ENCODE measurements at regions not wholly inside any gene's neighbourhood (a gene's known extent, or its start where the extent isn't known, plus 50 kb on each side); places are given as distances from the start of the nearest gene placed in this dataset.

- H3K4me1 ChIP-seq (ENCODE audit: control insufficient read depth, insufficient read depth, low read length), result no peaks in the 10 kb centered on the region
- DNase-seq, result no peak
- Mint-ChIP-seq H3K27ac (no peak overlapping the region), H3K4me1 (no peaks in the 10 kb centered on the region), H3K36me3 (ENCODE audit: low read depth) (no peaks in the 10 kb centered on the region), H3K4me3 (no peak overlapping the region), H3K27me3 (ENCODE audit: insufficient read depth) (no peaks in the 10 kb centered on the region), H3K9me3 (peaks cover 1% of the 10 kb centered on the region)
- H3K27me3 ChIP-seq (ENCODE audit: control insufficient read depth, insufficient read depth, low read length, poor library complexity, severe bottlenecking), result no peaks in the 10 kb centered on the region
- H3K36me3 ChIP-seq (ENCODE audit: control insufficient read depth, insufficient read depth, low read length), result no peaks in the 10 kb centered on the region
- no peak overlapping the region for H3K27ac ChIP-seq (ENCODE audit: low read depth, low read length)
- H3K9ac ChIP-seq (ENCODE audit: extremely low read depth, low read length, poor library complexity, severe bottlenecking), result no peak overlapping the region
- H3K9me3 ChIP-seq (ENCODE audit: control insufficient read depth, low read length), result no peaks in the 10 kb centered on the region
- H3K4me3 ChIP-seq (ENCODE audit: low read length), result no peak overlapping the region
- no peak for TF ChIP-seq CTCF (conservative IDR thresholded peaks at IDR 0.05)
Measured at GRCh38 chr11:69351460-69351859, 57.5 kb downstream of the MYEOV start.

- H3K36me3 ChIP-seq (ENCODE audit: control insufficient read depth, insufficient read depth, low read length), result no peaks in the 10 kb centered on the region
- no peak overlapping the region for H3K27ac ChIP-seq (ENCODE audit: low read depth, low read length)
- Mint-ChIP-seq H3K9me3 (peaks cover 1% of the 10 kb centered on the region), H3K4me1 (no peaks in the 10 kb centered on the region), H3K27ac (no peak overlapping the region), H3K36me3 (ENCODE audit: low read depth) (no peaks in the 10 kb centered on the region), H3K27me3 (ENCODE audit: insufficient read depth) (no peaks in the 10 kb centered on the region), H3K4me3 (no peak overlapping the region)
- WGBS, 2 experiments (ENCODE audit: insufficient coverage in 1 of 2, insufficient read length in 1 of 2), result 93 to 100% methylated on average over 1 to 2 of the region's 2 CpGs
- H3K27me3 ChIP-seq (ENCODE audit: control insufficient read depth, insufficient read depth, low read length, poor library complexity, severe bottlenecking), result no peaks in the 10 kb centered on the region
- peak; percentile 38 for DNase-seq
- H3K4me3 ChIP-seq (ENCODE audit: low read length), result no peak overlapping the region
- no peaks in the 10 kb centered on the region for H3K9me3 ChIP-seq (ENCODE audit: control insufficient read depth, low read length)
- no peaks in the 10 kb centered on the region for H3K4me1 ChIP-seq (ENCODE audit: control insufficient read depth, insufficient read depth, low read length)
- H3K9ac ChIP-seq (ENCODE audit: extremely low read depth, low read length, poor library complexity, severe bottlenecking), result no peak overlapping the region
- TF ChIP-seq CTCF (conservative IDR thresholded peaks at IDR 0.05), result no peak
Measured at GRCh38 chr11:69352166-69352565, 58.2 kb downstream of the MYEOV start.

- 54 to 70% methylated on average over 2 of the region's 2 CpGs for WGBS, 2 experiments (ENCODE audit: insufficient coverage in 1 of 2, insufficient read length in 1 of 2)
- no peak overlapping the region for H3K9ac ChIP-seq (ENCODE audit: extremely low read depth, low read length, poor library complexity, severe bottlenecking)
Measured at GRCh38 chr11:69352715-69353319, 58.9 kb downstream of the MYEOV start.

More at GRCh38 chr11:69352715-69353319, 58.9 kb downstream of the MYEOV start:
- no peak overlapping the region for H3K4me3 ChIP-seq (ENCODE audit: low read length)
- no peaks in the 10 kb centered on the region for H3K4me1 ChIP-seq (ENCODE audit: control insufficient read depth, insufficient read depth, low read length)
- H3K4me3 Mint-ChIP-seq, result no peak overlapping the region
- H3K27me3 Mint-ChIP-seq (ENCODE audit: insufficient read depth), result no peaks in the 10 kb centered on the region
- no peaks in the 10 kb centered on the region for H3K9me3 ChIP-seq (ENCODE audit: control insufficient read depth, low read length)
- no peaks in the 10 kb centered on the region for H3K36me3 ChIP-seq (ENCODE audit: control insufficient read depth, insufficient read depth, low read length)
- H3K36me3 Mint-ChIP-seq (ENCODE audit: low read depth), result no peaks in the 10 kb centered on the region
- H3K27ac ChIP-seq (ENCODE audit: low read depth, low read length), result no peak overlapping the region
- DNase-seq, result peak; percentile 46
- peaks cover 1% of the 10 kb centered on the region for H3K9me3 Mint-ChIP-seq
- H3K27ac Mint-ChIP-seq, result no peak overlapping the region
- no peaks in the 10 kb centered on the region for H3K27me3 ChIP-seq (ENCODE audit: control insufficient read depth, insufficient read depth, low read length, poor library complexity, severe bottlenecking)
- no peak for TF ChIP-seq CTCF (conservative IDR thresholded peaks at IDR 0.05)
- no peaks in the 10 kb centered on the region for H3K4me1 Mint-ChIP-seq

Measured in endodermal cell (in vitro differentiated cells).